HG03139 (cell line): ENCODE measurements at regions not wholly inside any gene's neighbourhood (a gene's known extent, or its start where the extent isn't known, plus 50 kb on each side); places are given as distances from the start of the nearest gene placed in this dataset.

ENCODE experiments used
- ATAC-seq: cut with Tn5 transposase; IDR thresholded peaks from one replicate; pipeline ENCODE4 v1.9.1; 2021; ENCODE audit not compliant: unreplicated experiment

- ATAC-seq: no peak
Measured at GRCh38 chr9:94159069-94159939, 75.0 kb downstream of the PTPDC1 start.

GRCh38 chr9:94160594-94161501 lies 76.6 kb downstream of the PTPDC1 start:
- no peak for ATAC-seq

- ATAC-seq: no peak
Measured at GRCh38 chr9:94161673-94162072, 77.4 kb downstream of the PTPDC1 start.

GRCh38 chr9:94164806-94165549 lies 80.7 kb downstream of the PTPDC1 start:
- ATAC-seq: no peak

- peak; percentile 89 for ATAC-seq
Measured at GRCh38 chr9:94165592-94166235, 81.5 kb downstream of the PTPDC1 start.

GRCh38 chr9:94166236-94166975 lies 82.1 kb downstream of the PTPDC1 start:
- peak; percentile 54 for ATAC-seq

- ATAC-seq: no peak
Measured at GRCh38 chr9:94166976-94167346, 82.7 kb downstream of the PTPDC1 start.

GRCh38 chr9:94167376-94167890 lies 83.2 kb downstream of the PTPDC1 start:
- ATAC-seq: no peak

- ATAC-seq: no peak
Measured at GRCh38 chr9:94168203-94169000, 84.1 kb downstream of the PTPDC1 start.

- ATAC-seq: no peak
Measured at GRCh38 chr9:94169968-94170367, 85.7 kb downstream of the PTPDC1 start.

- ATAC-seq: no peak
Measured at GRCh38 chr9:94173632-94174031, 85.5 kb upstream of the ZNF169 start.

GRCh38 chr9:94174164-94174563 lies 84.9 kb upstream of the ZNF169 start:
- ATAC-seq: no peak

- ATAC-seq: no peak
Measured at GRCh38 chr9:94175669-94176068, 83.4 kb upstream of the ZNF169 start.

GRCh38 chr9:94176608-94177007 lies 82.5 kb upstream of the ZNF169 start:
- no peak for ATAC-seq

GRCh38 chr9:94178927-94179326 lies 80.2 kb upstream of the ZNF169 start:
- no peak for ATAC-seq

- no peak for ATAC-seq
Measured at GRCh38 chr9:94181408-94182181, 77.5 kb upstream of the ZNF169 start.

GRCh38 chr9:94182532-94182931 lies 76.6 kb upstream of the ZNF169 start:
- ATAC-seq: no peak
